Stomach smooth muscle (tissue), 2 donors: ENCODE measurements at regions not wholly inside any gene's neighbourhood (a gene's known extent, or its start where the extent isn't known, plus 50 kb on each side); places are given as distances from the start of the nearest gene placed in this dataset.

Experiments
- H3K27ac ChIP-seq: one replicate; pipeline ENCODE4 v1.7.0; 2013; ENCODE audit warnings: mild to moderate bottlenecking, low read length, inconsistent platforms
- H3K27me3 ChIP-seq, 2 donors: one replicate each; pipeline ENCODE4 v1.7.0; 2013; ENCODE audit warnings: low read length in 2 of 2; ENCODE audit not compliant: insufficient read depth in 2 of 2, control insufficient read depth in 1 of 2
- H3K36me3 ChIP-seq, 2 donors: one replicate each; pipeline ENCODE4 v1.7.0; 2013; ENCODE audit warnings: low read length in 2 of 2; ENCODE audit not compliant: control insufficient read depth in 2 of 2, insufficient read depth in 2 of 2
- H3K4me1 ChIP-seq: one replicate; pipeline ENCODE4 v1.7.0; 2013; ENCODE audit warnings: low read length; ENCODE audit not compliant: control insufficient read depth, insufficient read depth
- H3K4me3 ChIP-seq, 2 donors: one replicate each; pipeline ENCODE4 v1.7.0; 2013; ENCODE audit warnings: low read length in 2 of 2
- H3K9ac ChIP-seq, 2 donors: one replicate each; pipeline ENCODE4 v1.7.0; 2013; ENCODE audit warnings: low read length in 2 of 2, mild to moderate bottlenecking in 1 of 2
- H3K9me3 ChIP-seq, 2 donors: one replicate each; pipeline ENCODE4 v1.7.0; 2013; ENCODE audit warnings: low read length in 2 of 2; ENCODE audit not compliant: control insufficient read depth in 2 of 2
- donor health status: healthy.
- donor health status: Pancreatic carcinoma.

DNA sequence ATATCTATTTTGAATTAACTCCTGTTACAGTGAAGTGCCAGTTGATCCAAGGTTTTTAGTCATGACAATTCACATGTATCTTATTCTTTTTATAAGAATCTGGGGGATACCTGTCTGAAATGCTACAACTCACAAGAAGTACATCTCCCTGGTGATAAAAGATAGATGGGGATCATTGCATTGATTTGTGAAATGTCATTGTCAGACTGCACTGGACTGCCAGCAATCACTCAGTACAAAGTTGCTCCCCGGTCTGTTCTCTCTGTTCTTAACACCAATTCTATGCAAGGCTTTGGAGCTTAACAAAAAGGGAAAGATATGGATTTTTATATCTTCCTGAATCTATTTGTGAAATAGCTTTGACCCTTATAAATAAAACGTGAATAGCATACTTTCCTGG lies 171.8 kb upstream of the PCSK5 start:
- Histone ChIP-seq H3K9ac (no peak overlapping the region), H3K4me1 (no peaks in the 10 kb centered on the region), H3K4me3 (no peak overlapping the region), H3K27me3 (no peaks in the 10 kb centered on the region), H3K9me3 (no peaks in the 10 kb centered on the region), H3K36me3 (no peaks in the 10 kb centered on the region), H3K27ac (no peak overlapping the region)

DNA sequence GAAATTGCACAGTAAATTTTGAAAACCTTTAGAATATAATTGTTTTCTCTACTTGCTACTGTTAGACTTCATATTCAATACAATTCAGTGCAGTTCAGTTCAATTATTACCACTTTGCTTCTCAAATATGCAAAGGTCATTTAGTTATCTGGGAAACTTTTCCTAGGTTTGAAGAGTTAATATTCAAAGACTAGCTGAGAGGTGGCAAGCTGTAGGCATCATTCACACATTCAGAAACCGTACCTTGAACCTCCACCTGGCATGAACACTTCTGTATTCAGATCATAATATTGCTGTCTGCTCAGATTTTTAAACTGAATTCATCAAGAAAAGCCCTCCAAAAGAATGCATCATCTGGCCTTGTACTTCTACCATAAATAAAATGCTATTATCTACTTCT lies 162.1 kb upstream of the PCSK5 start:
- Histone ChIP-seq H3K36me3 (no peaks in the 10 kb centered on the region), H3K27me3 (no peaks in the 10 kb centered on the region), H3K9ac (no peak overlapping the region), H3K9me3 (no peaks in the 10 kb centered on the region), H3K4me3 (no peak overlapping the region), H3K4me1 (no peaks in the 10 kb centered on the region), H3K27ac (no peak overlapping the region)

DNA sequence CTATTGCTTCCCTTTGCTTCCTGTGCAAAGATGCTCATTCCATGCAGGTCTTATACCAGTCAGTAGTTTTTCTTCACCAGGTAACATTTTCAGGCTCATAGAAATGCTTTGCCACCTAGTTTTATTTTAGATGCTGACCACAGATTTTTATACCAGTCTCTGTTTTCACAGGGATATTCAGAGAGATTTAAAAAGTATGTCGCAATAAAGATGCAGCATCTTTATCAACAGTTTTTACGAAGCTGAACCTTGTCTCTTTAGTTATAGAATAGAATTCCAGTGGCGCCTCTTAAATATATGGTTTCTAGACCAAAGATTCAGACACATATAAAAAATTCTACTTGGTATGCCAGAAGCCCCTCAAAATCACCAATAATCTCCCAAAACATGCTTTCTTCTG lies 155.7 kb upstream of the PCSK5 start:
- Histone ChIP-seq H3K4me3 (no peak overlapping the region), H3K36me3 (no peaks in the 10 kb centered on the region), H3K9me3 (no peaks in the 10 kb centered on the region), H3K27me3 (no peaks in the 10 kb centered on the region), H3K4me1 (no peaks in the 10 kb centered on the region), H3K27ac (no peak overlapping the region), H3K9ac (no peak overlapping the region)

DNA sequence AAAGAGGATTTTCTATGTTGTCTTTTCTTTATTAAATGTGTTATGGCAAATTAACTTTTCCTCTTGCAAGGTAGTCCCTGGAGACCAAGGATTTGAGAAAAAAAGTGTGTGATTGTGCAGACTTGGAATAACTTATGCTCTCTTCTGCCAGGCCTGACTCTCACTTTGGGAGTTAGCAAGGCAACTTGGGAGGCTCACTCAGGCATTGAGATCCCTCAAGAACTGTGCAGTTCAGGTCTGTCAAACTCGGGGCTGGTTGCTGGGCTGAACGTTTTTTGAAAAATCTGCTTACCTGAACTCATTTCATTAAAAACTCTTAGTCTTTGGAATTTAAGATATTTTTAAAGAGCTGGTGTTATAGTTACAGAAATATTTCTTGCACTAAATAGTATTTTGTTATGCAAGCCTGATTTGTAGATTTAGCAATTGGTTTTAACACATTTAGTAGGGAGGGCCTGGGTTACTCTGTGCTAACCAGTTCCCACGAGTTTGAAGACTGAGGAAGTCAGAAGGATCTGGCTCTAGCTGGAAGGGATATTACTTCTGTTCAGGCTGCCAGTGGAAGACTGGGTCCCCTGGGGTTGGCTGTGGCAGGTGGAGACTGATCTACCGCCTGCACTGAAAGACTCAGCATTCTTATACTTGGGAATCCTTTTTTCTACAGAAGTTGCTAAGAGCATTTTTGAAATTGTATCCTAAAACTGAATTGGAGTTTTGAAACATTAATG lies 150.4 kb upstream of the PCSK5 start:
- H3K9me3 ChIP-seq, result no peaks in the 10 kb centered on the region
- no peak overlapping the region for H3K4me3 ChIP-seq
- no peaks in the 10 kb centered on the region for H3K36me3 ChIP-seq
- H3K4me1 ChIP-seq, result no peaks in the 10 kb centered on the region
- H3K9ac ChIP-seq, result no peak overlapping the region
- H3K27ac ChIP-seq, result no peak overlapping the region
- H3K27me3 ChIP-seq, result no peaks in the 10 kb centered on the region

DNA sequence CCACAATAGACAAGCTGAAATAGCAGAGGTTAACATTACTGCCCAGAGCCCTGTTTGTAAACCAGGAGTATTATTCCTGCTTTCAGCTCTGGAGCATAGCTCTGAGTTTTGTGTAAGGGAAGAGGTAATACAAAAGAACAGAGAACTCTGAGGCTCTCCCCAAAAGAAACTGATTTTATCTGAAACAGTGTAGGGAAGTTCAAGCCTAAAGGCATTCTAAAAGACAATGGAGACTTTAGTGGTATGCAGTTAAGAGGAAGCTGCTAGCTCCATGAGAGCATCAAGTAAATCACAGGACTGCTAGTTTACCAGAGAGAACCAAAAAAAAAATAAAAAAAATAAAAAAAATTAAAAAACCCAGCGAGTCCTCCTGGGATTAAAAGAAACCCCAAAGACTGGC lies 146.6 kb upstream of the PCSK5 start:
- H3K4me3 ChIP-seq, result no peak overlapping the region
- H3K27me3 ChIP-seq, result no peaks in the 10 kb centered on the region
- no peaks in the 10 kb centered on the region for H3K9me3 ChIP-seq
- no peaks in the 10 kb centered on the region for H3K4me1 ChIP-seq
- H3K36me3 ChIP-seq, result no peaks in the 10 kb centered on the region
- no peak overlapping the region for H3K9ac ChIP-seq
- no peak overlapping the region for H3K27ac ChIP-seq

DNA sequence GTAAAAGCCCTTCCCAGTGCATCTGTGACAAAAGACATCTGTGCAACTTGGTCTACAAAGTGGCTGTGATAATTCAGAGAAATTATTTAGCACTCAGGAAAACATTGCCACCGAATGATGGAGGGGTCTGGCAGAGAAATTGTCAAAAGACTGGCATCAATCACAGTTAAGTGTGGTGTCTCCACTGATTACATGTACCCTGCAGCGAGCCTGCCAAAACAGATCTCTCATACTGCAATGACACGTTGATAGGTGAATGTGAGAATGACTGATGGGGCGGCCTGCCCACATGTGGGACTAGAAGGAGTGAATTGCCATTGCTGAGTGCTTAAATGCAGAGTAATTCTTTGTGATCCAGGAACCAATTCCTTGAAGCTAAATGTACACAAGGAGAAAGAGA lies 136.4 kb upstream of the PCSK5 start:
- Histone ChIP-seq H3K36me3 (no peaks in the 10 kb centered on the region), H3K9ac (no peak overlapping the region), H3K27ac (no peak overlapping the region), H3K27me3 (no peaks in the 10 kb centered on the region), H3K9me3 (no peaks in the 10 kb centered on the region), H3K4me3 (no peak overlapping the region), H3K4me1 (no peaks in the 10 kb centered on the region)

DNA sequence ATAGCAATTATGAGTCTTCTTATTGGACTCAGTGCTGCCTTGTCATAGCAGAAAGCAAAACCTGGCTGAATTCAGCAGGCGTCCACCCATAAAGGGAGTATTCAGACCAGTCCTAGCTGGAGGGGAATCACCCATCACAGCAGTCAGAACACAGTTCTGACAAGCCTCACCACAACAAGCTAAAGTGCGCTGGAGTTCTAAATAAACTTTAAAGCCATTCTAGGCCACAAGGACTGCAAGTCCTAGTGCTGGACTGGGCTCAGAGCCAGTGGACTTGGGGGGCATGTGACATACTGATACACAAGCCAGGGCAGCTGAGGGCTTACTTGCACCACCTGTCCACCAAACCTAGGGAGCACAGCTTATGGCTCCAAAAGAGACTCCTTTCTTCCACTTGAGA lies 115.3 kb upstream of the PCSK5 start:
- Histone ChIP-seq H3K27me3 (no peaks in the 10 kb centered on the region), H3K4me3 (no peak overlapping the region), H3K9ac (no peak overlapping the region), H3K9me3 (no peaks in the 10 kb centered on the region), H3K36me3 (no peaks in the 10 kb centered on the region), H3K27ac (no peak overlapping the region), H3K4me1 (no peaks in the 10 kb centered on the region)

DNA sequence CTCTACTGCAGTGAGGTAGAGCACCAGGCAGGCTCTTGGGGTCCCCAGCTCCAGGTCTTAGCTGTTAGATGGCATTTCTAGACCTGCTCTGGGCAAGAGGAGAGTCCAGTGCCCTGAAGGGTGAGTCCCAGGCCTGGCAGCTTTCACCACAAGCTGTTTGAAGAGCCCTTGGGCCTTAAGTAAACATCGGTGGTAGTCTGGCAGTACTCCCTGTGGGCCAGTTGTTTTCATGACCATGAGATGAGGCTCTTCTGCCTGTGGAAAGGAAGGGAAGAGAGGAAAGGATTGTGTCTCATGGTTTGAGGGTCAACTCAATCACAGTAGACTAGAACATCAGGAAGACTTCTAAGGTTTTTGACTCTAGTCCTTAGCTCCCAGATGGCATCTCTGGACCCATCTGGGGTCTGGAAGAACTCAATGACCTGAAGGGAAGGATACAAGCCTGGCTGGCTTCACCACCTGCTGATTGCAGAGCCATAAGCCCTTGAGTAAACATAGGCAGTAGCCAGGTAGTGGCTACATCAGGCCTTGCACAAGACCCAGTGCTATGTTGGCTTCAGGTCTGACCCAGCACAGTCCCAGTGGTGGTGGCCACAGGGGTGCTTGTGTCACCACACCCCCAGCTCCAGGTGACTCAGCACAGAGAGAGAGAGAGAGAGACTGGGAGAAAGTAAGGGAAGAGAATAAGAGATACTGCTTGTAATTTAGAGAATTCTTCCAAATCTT lies 114.3 kb upstream of the PCSK5 start:
- Histone ChIP-seq H3K4me1 (no peaks in the 10 kb centered on the region), H3K27me3 (no peaks in the 10 kb centered on the region), H3K9ac (no peak overlapping the region), H3K9me3 (no peaks in the 10 kb centered on the region), H3K4me3 (no peak overlapping the region), H3K27ac (no peak overlapping the region), H3K36me3 (no peaks in the 10 kb centered on the region)

DNA sequence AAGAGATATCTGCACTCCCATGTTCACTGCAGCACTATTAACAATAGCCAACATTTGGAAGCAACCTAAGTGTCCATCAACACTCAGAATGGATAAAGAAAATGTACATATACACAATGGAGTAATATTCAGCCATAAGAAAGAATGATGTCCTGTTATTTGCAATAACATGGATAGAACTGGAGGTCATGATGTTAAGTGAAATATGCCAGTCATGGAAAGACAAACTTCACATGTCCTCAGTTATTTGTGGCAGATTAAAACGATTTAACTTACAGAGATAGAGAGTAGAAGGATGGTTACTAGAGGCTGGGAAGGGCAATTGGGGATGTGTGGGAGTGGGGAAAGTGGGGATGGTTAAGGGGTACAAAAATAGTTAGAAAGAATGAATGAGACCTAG lies 110.3 kb upstream of the PCSK5 start:
- no peak overlapping the region for H3K9ac ChIP-seq
- H3K36me3 ChIP-seq, result no peaks in the 10 kb centered on the region
- H3K4me1 ChIP-seq, result no peaks in the 10 kb centered on the region
- H3K27me3 ChIP-seq, result no peaks in the 10 kb centered on the region
- H3K9me3 ChIP-seq, result no peaks in the 10 kb centered on the region
- no peak overlapping the region for H3K27ac ChIP-seq
- no peak overlapping the region for H3K4me3 ChIP-seq

DNA sequence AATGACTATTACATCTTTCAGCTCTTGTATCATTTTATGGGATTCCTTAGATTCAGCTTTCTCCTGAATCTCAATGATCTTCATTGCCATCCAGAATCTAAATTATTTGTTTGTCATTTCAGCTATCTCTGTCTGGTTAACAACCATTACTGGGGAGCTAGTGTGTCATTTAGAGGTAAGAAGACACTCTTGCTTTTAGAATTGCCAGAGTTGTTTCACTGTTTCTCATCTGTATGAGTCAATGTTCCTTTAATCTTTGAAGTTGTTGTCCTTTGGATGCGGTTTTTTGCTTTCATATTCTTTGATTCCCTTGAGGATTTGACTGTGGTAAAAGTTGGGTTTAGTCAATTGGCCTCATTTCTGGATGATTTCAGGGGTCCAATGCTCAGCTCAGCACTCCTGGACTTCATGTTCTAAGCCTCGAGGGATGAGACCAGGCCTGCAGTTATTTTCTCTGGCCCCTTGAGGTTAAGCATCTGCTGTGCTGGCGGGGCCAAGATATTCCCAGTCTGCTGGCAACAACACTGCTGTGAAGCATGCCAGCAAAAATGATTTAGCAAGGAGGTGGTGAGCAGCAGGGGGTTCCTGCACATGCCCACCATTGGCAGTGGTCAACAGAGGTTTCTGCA lies 102.4 kb upstream of the PCSK5 start:
- Histone ChIP-seq H3K27ac (no peak overlapping the region), H3K4me1 (no peaks in the 10 kb centered on the region), H3K36me3 (no peaks in the 10 kb centered on the region), H3K27me3 (no peaks in the 10 kb centered on the region), H3K4me3 (no peak overlapping the region), H3K9ac (no peak overlapping the region), H3K9me3 (no peaks in the 10 kb centered on the region)

DNA sequence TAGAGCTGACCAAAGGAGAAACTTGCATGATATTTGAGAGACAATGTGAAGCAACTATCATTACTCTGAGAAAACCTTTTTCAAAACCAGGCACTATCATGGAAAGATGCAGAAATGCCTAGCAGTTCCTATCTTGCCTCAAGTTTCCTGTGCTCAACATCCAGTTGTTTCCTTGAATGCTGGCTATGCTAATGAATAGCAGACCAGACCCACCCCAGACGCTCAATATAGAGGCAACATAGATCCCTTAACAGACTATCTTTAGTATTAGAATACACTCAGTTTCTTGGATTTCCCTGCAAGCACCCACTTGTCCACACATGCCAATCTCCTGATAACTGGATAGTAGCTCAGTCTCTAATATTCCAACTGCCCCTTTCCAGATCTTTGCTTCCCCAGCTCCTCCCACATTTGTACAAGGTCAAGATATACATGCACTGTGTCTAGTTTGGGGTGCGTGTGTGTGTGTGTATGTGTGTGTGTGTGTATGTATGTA lies 93.3 kb upstream of the PCSK5 start:
- Histone ChIP-seq H3K4me1 (no peaks in the 10 kb centered on the region), H3K36me3 (no peaks in the 10 kb centered on the region), H3K9ac (no peak overlapping the region), H3K27ac (no peak overlapping the region), H3K4me3 (no peak overlapping the region), H3K27me3 (no peaks in the 10 kb centered on the region), H3K9me3 (no peaks in the 10 kb centered on the region)
